GM19025 (cell line): ENCODE measurements at regions not wholly inside any gene's neighbourhood (a gene's known extent, or its start where the extent isn't known, plus 50 kb on each side); places are given as distances from the start of the nearest gene placed in this dataset.
A peak's percentile ranks its signal among the peaks of the same experiment; 100 is the strongest.

Source experiments
- ATAC-seq: cut with Tn5 transposase; IDR thresholded peaks from one replicate; pipeline ENCODE4 v1.9.1; 2021; ENCODE audit warnings: mild to moderate bottlenecking, low read depth, moderate library complexity; ENCODE audit not compliant: unreplicated experiment

GRCh38 chr12:97313471-97314190 lies 149.0 kb upstream of the RMST start:
- ATAC-seq: no peak

DNA sequence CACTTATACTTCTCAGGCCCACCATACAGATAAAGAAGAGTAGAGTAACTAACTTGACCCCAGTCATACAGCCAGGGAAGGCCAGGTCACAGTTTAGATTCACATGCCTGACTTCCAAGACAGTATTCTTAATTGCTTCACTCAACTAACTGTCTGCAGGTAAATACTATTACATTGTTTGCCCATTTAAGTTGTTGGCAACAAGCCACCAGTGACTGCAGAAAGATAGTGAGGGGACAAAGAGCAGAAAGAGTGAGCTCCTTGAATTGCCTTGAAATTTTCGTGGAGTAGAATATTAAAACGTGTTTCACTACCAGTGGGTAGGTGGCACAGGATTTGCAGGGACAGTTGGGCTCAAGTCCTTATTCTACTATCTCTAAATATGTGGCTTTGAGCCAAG lies 146.3 kb upstream of the RMST start:
- no peak for ATAC-seq

- no peak for ATAC-seq
Observed at GRCh38 chr12:97321621-97322020, 141.0 kb upstream of the RMST start.

DNA sequence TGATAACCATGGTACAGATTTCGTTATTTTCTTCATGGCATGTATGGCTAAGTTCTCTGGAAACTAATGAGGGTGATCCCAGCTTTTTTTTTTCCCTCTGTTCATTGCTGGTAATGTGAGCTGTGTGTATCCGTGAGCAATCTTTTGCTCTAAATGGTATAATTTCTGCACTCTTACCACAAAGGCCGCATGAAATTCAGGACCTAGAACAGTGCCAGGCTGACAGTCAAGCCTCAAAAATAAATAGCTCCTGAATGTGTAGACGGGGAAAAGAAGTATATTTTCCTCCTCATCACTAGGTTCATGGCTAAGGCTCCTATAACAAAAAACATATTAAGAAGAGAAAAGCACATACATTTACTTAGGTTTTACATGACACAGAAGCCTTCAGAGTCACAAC lies 140.2 kb upstream of the RMST start:
- no peak for ATAC-seq

DNA sequence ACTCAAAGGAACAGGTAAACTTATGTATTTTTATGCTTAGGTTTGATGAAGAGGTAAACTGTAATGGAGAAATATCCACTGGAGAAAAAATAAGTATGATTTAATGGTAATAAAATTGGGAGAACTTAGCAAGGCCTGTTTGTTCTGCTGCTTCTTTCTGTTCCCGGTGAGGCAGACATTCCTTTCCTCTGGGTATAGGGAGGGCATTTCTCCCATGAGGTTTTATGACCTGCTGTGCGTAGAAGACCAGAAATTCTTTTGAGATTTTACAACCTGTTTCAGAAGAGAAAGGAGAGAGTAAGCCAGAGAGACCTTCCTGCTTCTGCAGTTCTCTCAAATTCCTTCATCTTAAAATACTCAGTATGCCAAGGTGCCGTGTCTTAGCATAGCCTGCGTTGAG lies 139.4 kb upstream of the RMST start:
- no peak for ATAC-seq

GRCh38 chr12:97324471-97324870 lies 138.1 kb upstream of the RMST start:
- no peak for ATAC-seq

DNA sequence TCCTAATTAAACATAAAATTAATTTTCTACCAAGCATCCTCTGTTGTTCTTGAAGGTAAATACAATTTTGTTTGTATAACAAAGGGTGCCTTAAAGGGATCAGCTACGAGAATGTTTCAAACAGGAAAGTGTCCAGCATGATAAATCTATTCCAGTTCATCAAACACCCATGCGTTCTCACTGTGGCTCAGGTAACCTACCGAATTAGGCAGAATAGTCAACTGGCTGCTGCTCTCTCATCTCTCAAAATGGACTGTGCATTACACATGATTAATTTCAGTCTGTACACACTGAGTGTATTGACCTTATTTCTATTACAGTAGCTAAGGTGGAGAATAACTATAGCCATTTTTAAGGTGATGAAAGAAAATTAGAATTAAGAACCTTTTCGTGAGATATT lies 127.5 kb upstream of the RMST start:
- no peak for ATAC-seq

DNA sequence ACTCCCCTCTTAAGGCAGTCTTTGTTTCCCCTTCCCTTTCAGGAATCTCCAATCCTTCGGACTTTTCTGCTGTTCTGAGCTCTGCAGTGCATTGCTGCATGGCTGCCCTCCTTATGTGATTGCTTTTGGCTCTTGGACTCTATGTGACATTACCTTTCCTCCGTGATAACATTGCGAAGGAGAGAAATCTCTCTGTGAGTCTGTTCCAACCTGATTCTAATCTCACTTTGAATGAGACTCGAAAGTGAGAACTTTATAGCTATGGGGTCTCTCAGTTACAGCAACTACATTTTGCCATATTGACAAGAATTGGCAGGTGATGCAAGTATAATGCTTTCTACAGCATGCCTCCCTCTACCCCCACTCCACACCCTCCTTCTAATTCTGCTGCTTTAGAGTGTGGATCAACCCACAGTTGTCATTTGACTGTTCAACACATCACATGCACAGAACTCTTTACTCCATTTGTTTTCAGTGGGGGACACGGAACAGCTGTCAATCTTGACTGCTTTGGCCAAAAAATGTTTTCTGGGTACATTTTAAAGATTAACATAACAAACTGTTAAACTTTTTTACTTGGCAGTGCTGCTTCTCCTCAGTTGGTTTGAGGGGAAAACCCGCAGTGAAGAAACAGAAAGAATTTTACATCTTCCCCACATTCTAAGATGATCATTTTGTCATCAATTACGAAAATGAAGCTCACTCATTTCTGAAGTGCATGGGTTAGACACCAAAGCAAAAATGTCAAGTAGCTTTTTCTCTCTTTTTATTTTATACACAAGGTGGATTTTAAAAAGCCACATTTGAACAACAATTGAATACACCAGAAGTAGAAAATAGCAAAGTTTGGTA lies 125.5 kb upstream of the RMST start:
- ATAC-seq: peak; percentile 51

DNA sequence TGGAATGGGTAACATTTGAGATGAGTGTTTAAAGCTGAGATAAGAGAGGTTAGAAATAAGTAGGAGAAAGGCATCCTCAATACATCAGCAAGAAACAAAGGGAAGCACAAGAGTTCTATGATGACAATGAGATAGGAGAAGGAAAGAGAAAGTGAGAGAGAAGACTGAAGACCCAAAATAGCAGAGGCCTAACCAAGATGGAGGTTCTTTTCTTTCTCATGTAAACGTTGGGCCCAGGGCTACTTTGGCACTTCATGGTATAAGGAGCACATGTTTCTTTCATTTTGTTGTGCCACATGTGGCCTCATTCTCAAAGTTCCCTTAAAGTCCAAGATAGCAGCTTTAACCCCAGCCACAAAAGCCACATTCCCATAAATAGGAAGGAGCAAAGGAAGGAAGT lies 120.5 kb upstream of the RMST start:
- no peak for ATAC-seq

- ATAC-seq: no peak
Observed at GRCh38 chr12:97347956-97348355, 114.6 kb upstream of the RMST start.

GRCh38 chr12:97358361-97358760 lies 104.2 kb upstream of the RMST start:
- ATAC-seq: no peak

DNA sequence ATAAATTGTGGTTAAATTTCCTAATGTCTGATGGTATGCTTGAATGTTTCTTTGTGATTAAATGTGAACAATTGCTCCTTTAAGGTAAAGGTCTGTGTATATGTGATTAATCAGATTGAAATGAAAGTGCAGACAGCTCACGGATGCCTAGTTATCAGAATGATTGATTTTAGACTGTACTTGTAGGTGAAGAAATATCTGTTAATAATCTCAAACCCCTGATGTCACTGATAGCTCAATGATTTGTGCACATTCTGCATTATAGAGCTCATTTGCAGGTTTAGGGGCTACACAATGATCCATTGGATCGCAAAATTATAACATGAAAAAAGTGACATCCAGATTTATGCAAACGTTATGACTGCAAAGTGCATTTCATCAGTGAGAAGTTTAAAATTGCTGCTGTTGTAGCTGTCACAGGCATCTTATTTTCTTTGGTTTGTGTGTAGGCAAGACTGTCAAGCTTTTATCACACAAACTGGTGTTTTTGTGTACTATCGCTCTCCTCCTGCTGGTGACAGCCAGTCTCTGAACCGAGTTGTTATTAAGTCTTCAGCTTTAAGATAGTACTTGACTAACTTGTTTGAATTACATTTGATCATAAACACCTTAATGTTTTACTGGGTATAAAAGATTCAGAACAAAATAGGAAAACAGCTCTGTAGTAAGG lies 103.4 kb upstream of the RMST start:
- ATAC-seq: no peak

DNA sequence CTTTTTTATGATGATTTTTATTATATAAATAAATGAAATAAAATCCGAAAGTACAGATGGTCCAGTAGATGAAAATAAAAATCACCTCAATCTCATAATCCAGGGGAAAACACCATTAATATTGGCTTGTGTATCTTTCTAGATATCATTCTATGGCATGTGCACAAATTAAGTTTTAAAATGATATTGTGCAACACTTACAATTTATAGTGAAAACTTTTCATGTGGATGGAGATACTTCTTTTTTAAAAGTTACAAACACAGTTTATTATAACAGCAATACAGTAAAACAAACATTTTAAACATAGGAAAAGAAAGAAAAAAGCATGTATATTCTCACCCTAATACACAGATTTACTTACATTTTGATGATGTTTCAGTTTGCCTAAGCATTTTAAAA lies 98.9 kb upstream of the RMST start:
- no peak for ATAC-seq

GRCh38 chr12:97368462-97369163 lies 94.0 kb upstream of the RMST start:
- no peak for ATAC-seq

GRCh38 chr12:97375310-97375709 lies 87.3 kb upstream of the RMST start:
- no peak for ATAC-seq

GRCh38 chr12:97380440-97380839 lies 82.2 kb upstream of the RMST start:
- ATAC-seq: no peak

- no peak for ATAC-seq
Observed at GRCh38 chr12:97385121-97385520, 77.5 kb upstream of the RMST start.

GRCh38 chr12:97386133-97386581 lies 76.4 kb upstream of the RMST start:
- ATAC-seq: no peak

- ATAC-seq: no peak
Observed at GRCh38 chr12:97387844-97388243, 74.8 kb upstream of the RMST start.

GRCh38 chr12:97394657-97395056 lies 67.9 kb upstream of the RMST start:
- no peak for ATAC-seq

DNA sequence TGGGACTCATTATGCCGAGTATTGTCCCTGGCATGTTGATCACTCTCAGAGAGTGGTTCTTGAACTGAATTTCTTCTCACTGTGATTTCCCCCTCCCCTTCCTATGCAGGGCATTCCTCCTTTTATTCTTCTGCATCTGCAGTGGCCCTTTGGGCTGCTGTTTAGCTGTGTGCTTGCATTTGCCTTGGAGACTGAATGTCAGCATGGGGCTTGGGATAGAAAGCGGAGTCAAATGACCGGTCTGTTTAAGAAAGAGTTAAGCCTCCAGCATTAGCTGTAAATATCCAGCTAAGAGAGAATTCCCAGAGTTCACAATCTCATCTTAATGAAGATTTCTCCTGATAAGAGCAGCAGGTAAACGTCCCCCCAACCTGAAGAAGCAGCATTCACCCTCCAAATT lies 65.6 kb upstream of the RMST start:
- ATAC-seq: no peak
